Duodenal mucosa (tissue), 2 donors: ENCODE measurements at regions not wholly inside any gene's neighbourhood (a gene's known extent, or its start where the extent isn't known, plus 50 kb on each side); places are given as distances from the start of the nearest gene placed in this dataset.

Source experiments
- H3K27ac ChIP-seq: one replicate; pipeline ENCODE4 v1.7.0; 2013; ENCODE audit warnings: low read depth, low read length
- H3K27me3 ChIP-seq, 2 donors: one replicate each; pipeline ENCODE4 v1.7.0; 2013; ENCODE audit warnings: low read length in 2 of 2, control low read depth in 1 of 2; ENCODE audit not compliant: insufficient read depth in 2 of 2, control insufficient read depth in 1 of 2
- H3K36me3 ChIP-seq, 2 donors: one replicate each; pipeline ENCODE4 v1.7.0; 2013; ENCODE audit warnings: low read length in 2 of 2, control low read depth in 1 of 2; ENCODE audit not compliant: insufficient read depth in 2 of 2, control insufficient read depth in 1 of 2
- H3K4me1 ChIP-seq, 2 donors: one replicate each; pipeline ENCODE4 v1.7.0; 2013; ENCODE audit warnings: low read length in 2 of 2, control low read depth in 1 of 2; ENCODE audit not compliant: insufficient read depth in 2 of 2, control insufficient read depth in 1 of 2
- H3K4me3 ChIP-seq, 2 donors: one replicate each; pipeline ENCODE4 v1.7.0; 2013; ENCODE audit warnings: low read length in 2 of 2, low read depth in 1 of 2
- H3K9ac ChIP-seq, 2 donors: one replicate each; pipeline ENCODE4 v1.7.0; 2013; ENCODE audit warnings: low read length in 2 of 2, low read depth in 1 of 2
- H3K9me3 ChIP-seq, 2 donors: one replicate each; pipeline ENCODE4 v1.7.0; 2013; ENCODE audit warnings: low read length in 2 of 2, control low read depth in 1 of 2; ENCODE audit not compliant: control insufficient read depth in 1 of 2

DNA sequence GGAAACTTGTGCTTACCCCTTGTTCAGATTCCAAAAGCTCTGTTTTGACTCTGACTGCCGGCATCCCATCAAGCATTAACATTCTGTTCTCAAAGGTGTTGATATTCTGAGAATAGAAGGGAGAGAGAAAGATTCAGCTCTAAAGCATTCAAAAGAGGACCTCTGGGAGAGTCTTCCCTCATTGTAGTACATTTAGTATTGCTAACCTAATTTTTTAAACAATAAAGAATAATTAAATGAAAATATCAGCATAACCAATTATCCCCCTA lies 190.3 kb downstream of the KLF12 start:
- no peak overlapping the region for H3K27ac ChIP-seq
- H3K4me3 ChIP-seq, result no peak overlapping the region
- H3K36me3 ChIP-seq, result no peaks in the 10 kb centered on the region
- H3K9ac ChIP-seq, result no peak overlapping the region
- no peaks in the 10 kb centered on the region for H3K27me3 ChIP-seq
- H3K9me3 ChIP-seq, result no peaks in the 10 kb centered on the region
- no peaks in the 10 kb centered on the region for H3K4me1 ChIP-seq

DNA sequence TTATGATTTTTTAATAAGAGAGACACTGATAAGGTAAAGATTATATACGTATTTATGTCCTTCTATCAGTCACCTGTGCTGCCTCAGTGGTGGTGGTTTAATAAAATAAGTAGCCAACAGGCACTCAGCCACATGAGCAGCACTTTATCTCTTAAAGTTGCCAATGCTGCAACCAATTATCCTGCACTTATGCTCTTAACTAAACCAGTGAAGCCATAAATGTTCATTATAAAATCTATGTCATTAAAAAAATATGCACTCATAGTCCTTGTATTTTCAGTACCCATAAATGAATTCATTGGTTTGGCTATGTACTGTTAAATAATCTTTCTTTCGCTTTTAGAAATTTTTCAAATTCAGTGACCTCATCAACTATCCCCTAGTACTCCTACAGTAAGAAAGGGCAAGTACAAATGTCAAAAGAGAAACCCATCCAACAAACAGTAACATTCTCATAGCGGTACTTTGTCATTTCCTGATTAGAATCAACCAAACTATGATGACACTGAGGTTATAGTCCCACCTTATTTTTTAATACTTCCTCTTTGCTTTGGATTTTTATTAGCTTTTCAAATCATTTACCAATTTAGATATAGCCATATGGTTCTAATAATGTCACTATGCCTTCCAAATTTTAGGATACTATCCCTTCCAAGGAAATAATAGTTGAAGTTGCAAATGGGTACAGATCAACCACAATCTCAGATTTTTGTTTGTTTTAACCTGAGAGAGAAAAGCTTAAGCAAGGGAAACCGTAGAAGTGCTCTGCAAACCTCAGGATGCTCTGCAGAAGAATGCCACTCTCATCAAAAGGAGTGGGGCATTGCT lies 190.9 kb downstream of the KLF12 start:
- no peaks in the 10 kb centered on the region for H3K4me1 ChIP-seq
- no peak overlapping the region for H3K4me3 ChIP-seq
- H3K36me3 ChIP-seq, result no peaks in the 10 kb centered on the region
- H3K9ac ChIP-seq, result no peak overlapping the region
- no peaks in the 10 kb centered on the region for H3K9me3 ChIP-seq
- no peaks in the 10 kb centered on the region for H3K27me3 ChIP-seq
- no peak overlapping the region for H3K27ac ChIP-seq

DNA sequence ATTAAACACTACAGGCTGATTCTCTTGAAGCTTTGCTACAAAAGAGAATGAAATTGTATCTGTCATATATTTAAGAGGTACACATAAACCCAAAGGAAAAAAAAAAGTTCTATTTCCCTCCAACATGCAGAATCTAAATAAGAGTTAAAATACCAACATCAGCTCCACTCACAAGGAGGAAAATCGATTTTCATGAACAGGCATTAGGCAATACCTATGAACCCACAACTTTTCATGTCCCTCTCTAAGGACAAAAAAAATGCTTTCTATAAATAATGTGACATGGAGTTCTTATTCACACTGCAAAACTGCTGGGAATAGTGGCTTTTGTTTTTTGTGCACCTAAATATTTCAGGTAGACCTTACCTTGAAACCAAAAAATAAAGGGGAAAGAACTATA lies 192.5 kb downstream of the KLF12 start:
- Histone ChIP-seq H3K27ac (no peak overlapping the region), H3K4me3 (no peak overlapping the region), H3K4me1 (no peaks in the 10 kb centered on the region), H3K27me3 (no peaks in the 10 kb centered on the region), H3K9me3 (no peaks in the 10 kb centered on the region), H3K36me3 (no peaks in the 10 kb centered on the region), H3K9ac (no peak overlapping the region)

GRCh38 chr13:73940098-73940497 lies 194.1 kb downstream of the KLF12 start:
- Histone ChIP-seq H3K4me3 (no peak overlapping the region), H3K27ac (no peak overlapping the region), H3K27me3 (no peaks in the 10 kb centered on the region), H3K36me3 (no peaks in the 10 kb centered on the region), H3K4me1 (no peaks in the 10 kb centered on the region), H3K9me3 (no peaks in the 10 kb centered on the region), H3K9ac (no peak overlapping the region)

GRCh38 chr13:73939603-73940002 lies 194.6 kb downstream of the KLF12 start:
- Histone ChIP-seq H3K9me3 (no peaks in the 10 kb centered on the region), H3K27me3 (no peaks in the 10 kb centered on the region), H3K9ac (no peak overlapping the region), H3K4me3 (no peak overlapping the region), H3K36me3 (no peaks in the 10 kb centered on the region), H3K4me1 (no peaks in the 10 kb centered on the region), H3K27ac (no peak overlapping the region)

- H3K9me3 ChIP-seq, result no peaks in the 10 kb centered on the region
- H3K9ac ChIP-seq, result no peak overlapping the region
- no peak overlapping the region for H3K27ac ChIP-seq
- no peaks in the 10 kb centered on the region for H3K4me1 ChIP-seq
- no peaks in the 10 kb centered on the region for H3K36me3 ChIP-seq
- H3K4me3 ChIP-seq, result no peak overlapping the region
- H3K27me3 ChIP-seq, result no peaks in the 10 kb centered on the region
Measured at GRCh38 chr13:73939071-73939380, 195.2 kb downstream of the KLF12 start.

- no peaks in the 10 kb centered on the region for H3K9me3 ChIP-seq
- H3K27ac ChIP-seq, result no peak overlapping the region
- H3K4me1 ChIP-seq, result no peaks in the 10 kb centered on the region
- H3K9ac ChIP-seq, result no peak overlapping the region
- no peaks in the 10 kb centered on the region for H3K27me3 ChIP-seq
- H3K4me3 ChIP-seq, result no peak overlapping the region
- H3K36me3 ChIP-seq, result no peaks in the 10 kb centered on the region
Measured at GRCh38 chr13:73938372-73939070, 195.7 kb downstream of the KLF12 start.

DNA sequence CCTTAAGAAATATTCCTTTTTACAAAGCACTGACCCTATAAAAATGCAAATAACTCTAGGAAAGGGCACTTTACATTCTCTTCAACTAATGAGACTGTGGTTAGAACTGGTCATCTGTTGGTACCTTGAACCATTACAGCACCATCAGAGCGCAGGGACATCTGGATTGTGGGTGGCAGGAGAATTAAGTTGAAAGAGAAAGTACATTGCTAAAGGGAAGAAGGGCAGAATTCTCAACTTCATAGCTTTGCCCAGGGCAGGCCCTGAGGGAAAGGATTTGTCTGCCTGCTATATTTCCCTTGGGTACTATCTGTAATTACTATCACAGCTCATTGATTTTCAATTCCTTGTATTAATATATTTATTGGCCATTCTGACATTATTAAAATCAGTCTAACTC lies 196.8 kb downstream of the KLF12 start:
- no peak overlapping the region for H3K27ac ChIP-seq
- no peaks in the 10 kb centered on the region for H3K36me3 ChIP-seq
- no peaks in the 10 kb centered on the region for H3K27me3 ChIP-seq
- no peaks in the 10 kb centered on the region for H3K4me1 ChIP-seq
- H3K4me3 ChIP-seq, result no peak overlapping the region
- no peaks in the 10 kb centered on the region for H3K9me3 ChIP-seq
- H3K9ac ChIP-seq, result no peak overlapping the region

DNA sequence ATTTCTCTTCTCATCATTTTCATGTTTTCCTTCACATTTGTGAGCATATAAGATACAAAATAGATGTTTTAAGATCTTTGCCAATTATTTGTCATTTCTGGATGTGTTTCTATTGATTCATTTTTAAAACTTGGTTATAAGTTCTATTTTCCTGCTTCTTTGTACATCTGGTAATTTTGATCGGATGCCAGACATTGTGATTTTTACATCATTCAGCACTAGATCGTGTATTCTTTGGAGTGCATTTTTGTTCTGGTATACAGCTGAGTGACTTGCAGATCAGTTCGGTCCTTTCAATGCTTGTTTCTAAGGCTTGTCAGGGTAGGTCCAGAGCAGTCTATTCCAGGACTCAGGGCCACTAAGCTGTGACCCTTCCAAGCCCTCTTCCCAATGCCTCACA lies 198.2 kb downstream of the KLF12 start:
- no peak overlapping the region for H3K4me3 ChIP-seq
- H3K9me3 ChIP-seq, result no peaks in the 10 kb centered on the region
- H3K9ac ChIP-seq, result no peak overlapping the region
- no peaks in the 10 kb centered on the region for H3K27me3 ChIP-seq
- no peak overlapping the region for H3K27ac ChIP-seq
- H3K4me1 ChIP-seq, result no peaks in the 10 kb centered on the region
- no peaks in the 10 kb centered on the region for H3K36me3 ChIP-seq

GRCh38 chr13:73934771-73935170 lies 199.4 kb downstream of the KLF12 start:
- no peak overlapping the region for H3K27ac ChIP-seq
- H3K4me1 ChIP-seq, result no peaks in the 10 kb centered on the region
- no peak overlapping the region for H3K9ac ChIP-seq
- H3K4me3 ChIP-seq, result no peak overlapping the region
- no peaks in the 10 kb centered on the region for H3K27me3 ChIP-seq
- H3K36me3 ChIP-seq, result no peaks in the 10 kb centered on the region
- no peaks in the 10 kb centered on the region for H3K9me3 ChIP-seq
